Right atrium auricular region (tissue), 2 donors: ENCODE measurements at regions not wholly inside any gene's neighbourhood (a gene's known extent, or its start where the extent isn't known, plus 50 kb on each side); places are given as distances from the start of the nearest gene placed in this dataset.
A peak's percentile ranks its signal among the peaks of the same experiment; 100 is the strongest.
"Not testable (repeated sequence)": the region's sequence is repeated elsewhere in the genome, so short reads cannot be mapped to it uniquely, and the experiment has no call there.

ENCODE experiments used
- DNase-seq: peaks from one replicate; pipeline ENCODE4 v3.0.0-alpha.2; 2019; ENCODE audit warnings: low spot score
- H3K27ac ChIP-seq, 2 donors: fragments of 200-600 bp; sonication (generic); 1 replicate in 1 of 2; 2 replicates in 1 of 2; pipeline ENCODE4 v1.5.1; 2016 to 2019
- H3K27me3 ChIP-seq, 2 donors: fragments of 200-600 bp; sonication (generic); one replicate each; pipeline versions ENCODE4 v1.5.1 to v1.6.0; 2017 to 2019
- H3K36me3 ChIP-seq: fragments of 200-600 bp; sonication (generic); one replicate; pipeline ENCODE4 v1.5.1; 2016
- H3K4me1 ChIP-seq, 2 donors: fragments of 200-600 bp; sonication (generic); one replicate each; pipeline versions ENCODE4 v1.5.1 to v1.6.0; 2017 to 2019
- H3K4me3 ChIP-seq, 2 donors: fragments of 200-600 bp; sonication (generic); 1 replicate in 1 of 2; 2 replicates in 1 of 2; pipeline ENCODE4 v1.5.1; 2017 to 2019; ENCODE audit warnings: mild to moderate bottlenecking in 1 of 2, moderate library complexity in 1 of 2
- H3K9me3 ChIP-seq, 2 donors: fragments of 200-600 bp; sonication (generic); one replicate each; pipeline ENCODE4 v1.5.1; 2019
- CTCF ChIP-seq, 2 donors: fragments of 200-600 bp; sonication (generic); IDR thresholded peaks; one replicate each; pipeline ENCODE4 v1.5.1; 2019; ENCODE audit warnings: antibody characterized with exemption in 2 of 2

GRCh38 chr4:9110700-9111099, 59.5 kb upstream of the FAM90A26 start:
- H3K4me3 ChIP-seq, H3K4me1 ChIP-seq, H3K36me3 ChIP-seq, H3K9me3 ChIP-seq, H3K27me3 ChIP-seq, DNase-seq, H3K27ac ChIP-seq: not testable (repeated sequence)

- H3K4me1 ChIP-seq, H3K27me3 ChIP-seq, H3K27ac ChIP-seq, DNase-seq, H3K36me3 ChIP-seq, H3K4me3 ChIP-seq, H3K9me3 ChIP-seq: not testable (repeated sequence)
- peak in 1 of 2 donors; percentile 16 for TF ChIP-seq CTCF (IDR thresholded peaks at IDR 0.05)
Measured at GRCh38 chr4:9103148-9103524, 67.1 kb upstream of the FAM90A26 start.

- not testable (repeated sequence) for H3K4me3 ChIP-seq, H3K27me3 ChIP-seq
Measured at GRCh38 chr4:9102471-9103147, 67.6 kb upstream of the FAM90A26 start.

GRCh38 chr4:9096330-9096729, 73.9 kb upstream of the FAM90A26 start:
- H3K4me1 ChIP-seq, H3K27ac ChIP-seq, H3K36me3 ChIP-seq, H3K27me3 ChIP-seq, H3K4me3 ChIP-seq, DNase-seq, H3K9me3 ChIP-seq: not testable (repeated sequence)

More at GRCh38 chr4:9102471-9103147, 67.6 kb upstream of the FAM90A26 start:
- not testable (repeated sequence) for DNase-seq, H3K9me3 ChIP-seq, H3K36me3 ChIP-seq, H3K4me1 ChIP-seq, H3K27ac ChIP-seq

- H3K4me3 ChIP-seq, H3K9me3 ChIP-seq, H3K36me3 ChIP-seq, H3K27me3 ChIP-seq, H3K4me1 ChIP-seq, H3K27ac ChIP-seq, DNase-seq: not testable (repeated sequence)
Measured at GRCh38 chr4:9078796-9079195, 91.4 kb upstream of the FAM90A26 start.

- not testable (repeated sequence) for H3K27ac ChIP-seq, H3K36me3 ChIP-seq, H3K9me3 ChIP-seq, H3K4me1 ChIP-seq, DNase-seq, H3K4me3 ChIP-seq, H3K27me3 ChIP-seq
Measured at GRCh38 chr4:9076974-9077373, 93.2 kb upstream of the FAM90A26 start.

GRCh38 chr4:9076486-9076885, 93.7 kb upstream of the FAM90A26 start:
- not testable (repeated sequence) for H3K4me1 ChIP-seq, H3K27ac ChIP-seq, DNase-seq, H3K27me3 ChIP-seq, H3K9me3 ChIP-seq, H3K36me3 ChIP-seq, H3K4me3 ChIP-seq

GRCh38 chr4:9073371-9073770, 96.8 kb upstream of the FAM90A26 start:
- H3K36me3 ChIP-seq, H3K4me3 ChIP-seq, DNase-seq, H3K4me1 ChIP-seq, H3K27me3 ChIP-seq, H3K27ac ChIP-seq, H3K9me3 ChIP-seq: not testable (repeated sequence)

- H3K27ac ChIP-seq, H3K4me1 ChIP-seq, H3K9me3 ChIP-seq, DNase-seq, H3K4me3 ChIP-seq, H3K27me3 ChIP-seq, H3K36me3 ChIP-seq: not testable (repeated sequence)
Measured at GRCh38 chr4:9072521-9073220, 97.5 kb upstream of the FAM90A26 start.

GRCh38 chr4:9067923-9068322, 102.3 kb upstream of the FAM90A26 start:
- not testable (repeated sequence) for H3K4me3 ChIP-seq, H3K27me3 ChIP-seq, H3K27ac ChIP-seq, DNase-seq, H3K4me1 ChIP-seq, H3K9me3 ChIP-seq, H3K36me3 ChIP-seq

- not testable (repeated sequence) for H3K27me3 ChIP-seq
Measured at GRCh38 chr4:9063612-9064011, 106.6 kb upstream of the FAM90A26 start.

GRCh38 chr4:9024866-9025265, 145.3 kb upstream of the FAM90A26 start:
- H3K27ac ChIP-seq, DNase-seq, H3K4me3 ChIP-seq, H3K36me3 ChIP-seq, H3K27me3 ChIP-seq, H3K9me3 ChIP-seq, H3K4me1 ChIP-seq: not testable (repeated sequence)

More at GRCh38 chr4:9063612-9064011, 106.6 kb upstream of the FAM90A26 start:
- H3K36me3 ChIP-seq, H3K27ac ChIP-seq, H3K9me3 ChIP-seq, DNase-seq, H3K4me1 ChIP-seq, H3K4me3 ChIP-seq: not testable (repeated sequence)

GRCh38 chr4:9009792-9010191, 138.2 kb upstream of the HMX1 start:
- not testable (repeated sequence) for H3K36me3 ChIP-seq, H3K27me3 ChIP-seq, H3K9me3 ChIP-seq, H3K27ac ChIP-seq, H3K4me3 ChIP-seq, H3K4me1 ChIP-seq, DNase-seq

- not testable (repeated sequence) for H3K4me1 ChIP-seq, DNase-seq, H3K36me3 ChIP-seq
Measured at GRCh38 chr4:9008407-9008806, 136.8 kb upstream of the HMX1 start.

More at GRCh38 chr4:9008407-9008806, 136.8 kb upstream of the HMX1 start:
- H3K9me3 ChIP-seq, H3K4me3 ChIP-seq, H3K27me3 ChIP-seq, H3K27ac ChIP-seq: not testable (repeated sequence)
